ENCODE measurements at regions not wholly inside any gene's neighbourhood (a gene's known extent, or its start where the extent isn't known, plus 50 kb on each side); places are given as distances from the start of the nearest gene placed in this dataset.

- TF ChIP-seq CTCF (IDR thresholded peaks at IDR 0.05) = no peak
- TF ChIP-seq POLR2A (IDR thresholded peaks at IDR 0.05) = no peak
Observed at GRCh38 chr11:88414385-88414861, 76.9 kb upstream of the CTSC start.

Measured in uterus (tissue), 2 donors.